GM12872 (cell line): ENCODE measurements at regions not wholly inside any gene's neighbourhood (a gene's known extent, or its start where the extent isn't known, plus 50 kb on each side); places are given as distances from the start of the nearest gene placed in this dataset.

Experiments
- CTCF ChIP-seq: IDR thresholded peaks from 3 replicates; pipeline ENCODE4 v1.5.1; 2011; ENCODE audit warnings: low read depth, mild to moderate bottlenecking, low read length, moderate library complexity; ENCODE audit not compliant: insufficient read depth

GRCh38 chr18:39587586-39587985, 2022.0 kb upstream of the CELF4 start:
- TF ChIP-seq CTCF, result no peak

GRCh38 chr18:39586741-39587140, 2021.1 kb upstream of the CELF4 start:
- TF ChIP-seq CTCF, result no peak

- TF ChIP-seq CTCF, result no peak
Measured at GRCh38 chr18:39574897-39575296, 2009.3 kb upstream of the CELF4 start.

DNA sequence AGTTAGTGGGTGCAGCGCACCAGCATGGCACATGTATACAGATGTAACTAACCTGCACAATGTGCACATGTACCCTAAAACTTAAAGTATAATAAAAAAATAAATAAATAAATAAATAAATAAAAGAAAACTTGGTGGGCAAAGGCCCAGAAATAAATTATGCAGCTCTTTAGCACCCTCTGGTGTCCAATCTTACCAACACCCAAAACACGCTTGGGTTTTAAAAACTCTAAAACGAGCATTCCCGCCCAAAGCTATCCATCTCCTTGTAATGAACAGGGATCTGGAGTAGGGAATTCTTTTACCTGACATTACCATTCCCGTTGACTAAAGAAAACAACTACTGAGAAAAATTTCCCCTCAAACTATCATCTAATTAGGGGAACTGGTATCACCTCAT, 2005.9 kb upstream of the CELF4 start:
- peak; percentile 23; the same call in 1 of the 3 replicates for TF ChIP-seq CTCF

GRCh38 chr18:39564716-39565115, 1999.1 kb upstream of the CELF4 start:
- TF ChIP-seq CTCF, result no peak

DNA sequence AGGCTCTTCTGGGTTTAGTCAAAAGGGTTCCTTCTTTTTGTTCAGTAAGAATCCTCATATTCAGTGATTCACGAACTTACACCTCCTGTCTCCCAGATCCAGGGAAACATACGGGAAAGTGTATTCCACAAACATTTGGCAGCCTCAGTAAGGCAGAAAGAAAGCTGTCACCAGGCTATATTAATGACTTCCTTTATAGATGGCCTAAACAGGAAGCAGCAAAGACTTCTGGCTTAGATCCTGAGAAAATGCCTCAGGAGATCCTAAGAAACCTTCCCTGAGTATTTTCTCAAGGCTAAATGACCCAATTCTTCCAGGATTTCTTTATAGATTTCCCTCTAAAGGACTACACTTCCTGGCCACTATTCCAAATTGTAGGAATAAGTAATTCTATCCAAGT, 1995.5 kb upstream of the CELF4 start:
- TF ChIP-seq CTCF, result no peak

GRCh38 chr18:39558658-39559057, 1993.1 kb upstream of the CELF4 start:
- TF ChIP-seq CTCF, result no peak

- TF ChIP-seq CTCF, result no peak
Measured at GRCh38 chr18:39555496-39555895, 1989.9 kb upstream of the CELF4 start.
